ENCODE measurements at regions not wholly inside any gene's neighbourhood (a gene's known extent, or its start where the extent isn't known, plus 50 kb on each side); places are given as distances from the start of the nearest gene placed in this dataset.

GRCh38 chr2:18061717-18062116, 183.2 kb downstream of the KCNS3 start:
- TF ChIP-seq CTCF (IDR thresholded peaks at IDR 0.05; ENCODE audit: insufficient read depth, low read depth, low read length): no peak
- no peaks in the 10 kb centered on the region for H3K27me3 ChIP-seq (ENCODE audit: control insufficient read depth, insufficient read depth, low read length)
- H3K36me3 ChIP-seq (ENCODE audit: control insufficient read depth, insufficient read depth, low read length): no peaks in the 10 kb centered on the region
- no peak overlapping the region for H3K4me3 ChIP-seq (ENCODE audit: low read depth, low read length)
- ChIA-PET POLR2A (no interaction called here), CTCF (no interaction called here)
- no peak for DNase-seq (ENCODE audit: low read depth)

- Histone ChIP-seq H3K36me3 (ENCODE audit: control insufficient read depth, insufficient read depth, low read length) (no peaks in the 10 kb centered on the region), H3K4me3 (ENCODE audit: low read depth, low read length) (no peak overlapping the region), H3K27me3 (ENCODE audit: control insufficient read depth, insufficient read depth, low read length) (no peaks in the 10 kb centered on the region)
- POLR2A ChIA-PET: no interaction called here
- no peak for DNase-seq (ENCODE audit: low read depth)
- TF ChIP-seq CTCF (IDR thresholded peaks at IDR 0.05; ENCODE audit: insufficient read depth, low read depth, low read length): no peak
- CTCF ChIA-PET: no interaction called here
These were observed 179.2 kb downstream of the KCNS3 start for GRCh38 chr2:18057657-18058056.

GRCh38 chr2:18055290-18055689, 176.8 kb downstream of the KCNS3 start:
- DNase-seq (ENCODE audit: low read depth): no peak
- ChIA-PET CTCF (interaction anchor here (0.6 to 2.2 kb wide), 3 partner anchors 10 to 840 kb away, joined by 3 to 8 read pairs (median 4); no protein-coding TSS in a partner anchor), POLR2A (no interaction called here)
- Histone ChIP-seq H3K4me3 (ENCODE audit: low read depth, low read length) (no peak overlapping the region), H3K27me3 (ENCODE audit: control insufficient read depth, insufficient read depth, low read length) (no peaks in the 10 kb centered on the region), H3K36me3 (ENCODE audit: control insufficient read depth, insufficient read depth, low read length) (no peaks in the 10 kb centered on the region)
- TF ChIP-seq CTCF (IDR thresholded peaks at IDR 0.05; ENCODE audit: insufficient read depth, low read depth, low read length): no peak

GRCh38 chr2:18050001-18050400, 171.5 kb downstream of the KCNS3 start:
- DNase-seq (ENCODE audit: low read depth): no peak
- CTCF ChIA-PET: interaction anchor here (1.1 kb wide), 1 partner anchor 78 kb away, joined by 3 read pairs; no protein-coding TSS in a partner anchor
- TF ChIP-seq CTCF (IDR thresholded peaks at IDR 0.05; ENCODE audit: insufficient read depth, low read depth, low read length): no peak
- H3K27me3 ChIP-seq (ENCODE audit: control insufficient read depth, insufficient read depth, low read length): no peaks in the 10 kb centered on the region
- H3K4me3 ChIP-seq (ENCODE audit: low read depth, low read length): no peak overlapping the region
- H3K36me3 ChIP-seq (ENCODE audit: control insufficient read depth, insufficient read depth, low read length): no peaks in the 10 kb centered on the region
- POLR2A ChIA-PET: no interaction called here

GRCh38 chr2:18049325-18049724, 170.9 kb downstream of the KCNS3 start:
- H3K36me3 ChIP-seq (ENCODE audit: control insufficient read depth, insufficient read depth, low read length): no peaks in the 10 kb centered on the region
- no peak for DNase-seq (ENCODE audit: low read depth)
- ChIA-PET CTCF (interaction anchor here (1.1 kb wide), 1 partner anchor 77 kb away, joined by 3 read pairs; no protein-coding TSS in a partner anchor), POLR2A (no interaction called here)
- no peak for TF ChIP-seq CTCF (IDR thresholded peaks at IDR 0.05; ENCODE audit: insufficient read depth, low read depth, low read length)
- no peak overlapping the region for H3K4me3 ChIP-seq (ENCODE audit: low read depth, low read length)
- H3K27me3 ChIP-seq (ENCODE audit: control insufficient read depth, insufficient read depth, low read length): no peaks in the 10 kb centered on the region

Measured in BJ (cell line).